ENCODE measurements at regions not wholly inside any gene's neighbourhood (a gene's known extent, or its start where the extent isn't known, plus 50 kb on each side); places are given as distances from the start of the nearest gene placed in this dataset.

DNA sequence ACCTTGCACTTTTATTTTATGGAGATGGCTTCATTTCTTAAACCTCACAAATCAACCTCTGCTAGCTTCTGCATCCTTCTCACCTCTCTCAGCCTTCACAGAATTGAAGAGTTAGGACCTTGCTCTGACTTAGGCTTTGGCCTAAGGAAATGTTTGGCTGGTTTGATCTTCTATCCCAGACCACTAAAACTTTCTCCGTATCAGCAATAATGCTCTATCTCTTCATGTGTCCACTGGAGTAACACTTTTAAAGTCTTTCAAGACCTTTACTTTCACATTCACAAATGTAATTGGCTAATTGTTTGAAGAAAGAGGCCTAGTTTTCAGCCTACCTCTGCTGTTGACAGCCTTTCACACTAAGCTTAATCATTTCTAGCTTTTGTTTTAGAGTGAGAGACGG, 212.9 kb downstream of the TTLL2 start:
- TF ChIP-seq CTCF (conservative IDR thresholded peaks at IDR 0.05; ENCODE audit: low read depth, low read length) (no peak), EZH2 (IDR thresholded peaks at IDR 0.05; ENCODE audit: borderline replicate concordance, low read depth, low read length, poor library complexity, severe bottlenecking) (no peak)

All from A673 (cell line).